Gastroesophageal sphincter (tissue), 4 donors: ENCODE measurements at regions not wholly inside any gene's neighbourhood (a gene's known extent, or its start where the extent isn't known, plus 50 kb on each side); places are given as distances from the start of the nearest gene placed in this dataset.

Experiments used
- ATAC-seq: fragments of 150-250 bp; one replicate; pipeline ENCODE4 v1.9.1; 2016; ENCODE audit warnings: mild to moderate bottlenecking, moderate library complexity
- H3K27ac ChIP-seq, 4 donors: fragments of 200-600 bp; sonication (generic) in 3 of 4; 1 replicate in 3 of 4; 2 replicates in 1 of 4; pipeline ENCODE4 v1.5.1; 2016 to 2019
- H3K27me3 ChIP-seq: fragments of 200-600 bp; sonication (generic); one replicate; pipeline ENCODE4 v1.5.1; 2019
- H3K36me3 ChIP-seq, 2 donors: fragments of 200-600 bp; sonication (generic); one replicate each; pipeline ENCODE4 v1.5.1; 2019; ENCODE audit warnings: control low read depth in 1 of 2
- H3K4me1 ChIP-seq, 3 donors: fragments of 200-600 bp; sonication (generic); 1 replicate in 2 of 3; 2 replicates in 1 of 3; pipeline ENCODE4 v1.5.1; 2016 to 2019; ENCODE audit warnings: control low read depth in 2 of 3
- H3K4me3 ChIP-seq, 2 donors: fragments of 200-600 bp; sonication (generic); one replicate each; pipeline ENCODE4 v1.5.1; 2019; ENCODE audit warnings: mild to moderate bottlenecking in 1 of 2, moderate library complexity in 1 of 2
- H3K9me3 ChIP-seq, 3 donors: fragments of 200-600 bp; sonication (generic); one replicate each; pipeline ENCODE4 v1.5.1; 2017 to 2019; ENCODE audit warnings: control low read depth in 2 of 3
- CTCF ChIP-seq, 4 experiments: fragments of 200-600 bp in 2 of 4; fragments of 450-650 bp in 2 of 4; sonication (generic) in 1 of 4; IDR thresholded peaks; one replicate each; pipeline ENCODE4 v1.5.1; 2017 to 2019; ENCODE audit warnings: antibody characterized with exemption in 4 of 4, mild to moderate bottlenecking in 2 of 4, moderate library complexity in 2 of 4
- EP300 ChIP-seq: sonication (generic); formaldehyde crosslinking; IDR thresholded peaks from one replicate; pipeline ENCODE4 v1.6.1; 2017; ENCODE audit warnings: antibody characterized with exemption, mild to moderate bottlenecking
- POLR2A ChIP-seq, 2 donors: fragments of 450-650 bp; IDR thresholded peaks; one replicate each; pipeline ENCODE4 v1.6.1; 2017; ENCODE audit warnings: antibody characterized with exemption in 2 of 2, mild to moderate bottlenecking in 2 of 2, moderate library complexity in 1 of 2
- POLR2AphosphoS5 ChIP-seq: sonication (generic); formaldehyde crosslinking; IDR thresholded peaks from one replicate; pipeline ENCODE4 v1.6.1; 2017; ENCODE audit warnings: antibody characterized with exemption
- WGBS, 2 donors: methylation state at CpG; one replicate each; pipeline ENCODE4 v1.1.5; 2018; ENCODE audit warnings: low coverage in 1 of 2; 5-methylcytosine and 5-hydroxymethylcytosine counted together

GRCh38 chr10:90143937-90144336, 442.5 kb downstream of the KIF20B start:
- ATAC-seq, result no peak
- Histone ChIP-seq H3K27me3 (no peaks in the 10 kb centered on the region), H3K27ac (no peak overlapping the region), H3K4me1 (no peaks in the 10 kb centered on the region), H3K36me3 (no peaks in the 10 kb centered on the region), H3K9me3 (peaks cover 0 to 10% (median 0%) of the 10 kb centered on the region in 3 donors), H3K4me3 (no peak overlapping the region)
- WGBS, 2 donors, result 93 to 94% methylated on average over 1 of the region's 1 CpG
- no peak for TF ChIP-seq POLR2AphosphoS5
- no peak for TF ChIP-seq EP300
- no peak for TF ChIP-seq POLR2A (IDR thresholded peaks at IDR 0.05)
- no peak for TF ChIP-seq CTCF (IDR thresholded peaks at IDR 0.05)

- Histone ChIP-seq H3K27me3 (no peaks in the 10 kb centered on the region), H3K4me1 (no peaks in the 10 kb centered on the region), H3K4me3 (no peak overlapping the region), H3K9me3 (no peaks in the 10 kb centered on the region), H3K27ac (no peak overlapping the region), H3K36me3 (no peaks in the 10 kb centered on the region)
- 75 to 85% methylated on average over 6 of the region's 6 CpGs for WGBS, 2 donors
- TF ChIP-seq CTCF (IDR thresholded peaks at IDR 0.05) (peak in 1 of 4 experiments; percentile 28), POLR2AphosphoS5 (no peak)
- ATAC-seq, result no peak
Measured at GRCh38 chr10:90148116-90148855, 446.9 kb downstream of the KIF20B start.

GRCh38 chr10:90149563-90149962, 448.2 kb downstream of the KIF20B start:
- Histone ChIP-seq H3K27me3 (no peaks in the 10 kb centered on the region), H3K27ac (no peak overlapping the region), H3K36me3 (no peaks in the 10 kb centered on the region), H3K4me3 (no peak overlapping the region), H3K4me1 (no peaks in the 10 kb centered on the region), H3K9me3 (no peaks in the 10 kb centered on the region)
- WGBS, 2 donors, result 96 to 100% methylated on average over 1 of the region's 1 CpG
- TF ChIP-seq CTCF (IDR thresholded peaks at IDR 0.05) (no peak), EP300 (no peak), POLR2A (IDR thresholded peaks at IDR 0.05) (no peak), POLR2AphosphoS5 (no peak)
- ATAC-seq, result no peak

- no peak for ATAC-seq
- no peak overlapping the region for H3K4me3 ChIP-seq
Measured at GRCh38 chr10:90162271-90162853, 461.0 kb downstream of the KIF20B start.

More at GRCh38 chr10:90162271-90162853, 461.0 kb downstream of the KIF20B start:
- WGBS, 2 donors, result 65% methylated on average over 2 of the region's 2 CpGs; no CpG with 5 or more reads in 1 of the 2 donors
- no peak overlapping the region for H3K27ac ChIP-seq
- TF ChIP-seq POLR2A (IDR thresholded peaks at IDR 0.05), result no peak
- TF ChIP-seq CTCF (IDR thresholded peaks at IDR 0.05), result no peak
- no peak for TF ChIP-seq POLR2AphosphoS5
- no peak for TF ChIP-seq EP300
- no peaks in the 10 kb centered on the region for H3K27me3 ChIP-seq
- no peaks in the 10 kb centered on the region for H3K36me3 ChIP-seq
- no peaks in the 10 kb centered on the region for H3K4me1 ChIP-seq
- H3K9me3 ChIP-seq, result peaks cover 0 to 10% (median 0%) of the 10 kb centered on the region in 3 donors
